NCI-H1436 treated with DMSO at 0.1 percent for 48 hours (cell line): ENCODE measurements at regions not wholly inside any gene's neighbourhood (a gene's known extent, or its start where the extent isn't known, plus 50 kb on each side); places are given as distances from the start of the nearest gene placed in this dataset.

Source experiments
- DNase-seq: peaks from one replicate; lab custom pipeline; 2025; lab: John Stamatoyannopoulos, UW

DNA sequence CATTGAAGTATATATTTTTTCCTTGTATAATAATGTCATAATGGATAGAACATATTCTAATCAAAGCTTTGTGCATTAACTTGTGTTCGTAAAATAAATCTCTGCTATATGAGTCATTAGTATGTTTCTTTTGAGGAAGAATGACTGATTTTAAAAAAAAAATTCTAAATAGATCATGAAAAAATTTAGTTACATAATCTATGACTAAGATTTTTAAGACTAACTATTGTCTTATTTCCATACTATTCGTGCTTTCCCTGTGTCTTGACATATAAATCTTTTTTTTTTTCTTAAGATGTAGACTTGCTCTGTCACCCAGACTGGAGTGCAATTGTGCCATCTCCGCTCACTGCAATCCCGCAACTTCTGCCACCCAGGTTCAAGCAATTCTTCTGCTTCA lies 226.1 kb downstream of the DSEL start:
- no peak for DNase-seq

DNA sequence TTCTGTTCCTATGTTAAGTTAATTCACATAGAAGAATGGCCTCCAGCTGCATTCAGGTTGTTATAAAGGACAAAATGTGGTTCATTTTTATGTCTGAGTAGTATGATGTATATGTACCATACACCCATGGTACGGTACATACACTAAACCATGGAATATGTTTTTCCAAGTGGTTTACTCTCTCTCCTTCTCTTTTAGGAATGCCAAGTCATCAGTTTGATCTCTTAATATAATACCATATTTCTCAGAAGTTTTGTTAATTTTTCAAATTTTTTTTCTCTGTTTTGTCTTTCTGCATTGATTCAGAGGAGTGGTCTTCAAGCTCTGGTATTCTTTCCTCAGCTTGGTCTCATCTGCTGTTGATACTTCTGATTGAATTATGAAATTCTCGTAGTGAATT lies 230.9 kb downstream of the DSEL start:
- no peak for DNase-seq

- no peak for DNase-seq
Observed at GRCh38 chr18:67282796-67283195, 233.7 kb downstream of the DSEL start.

GRCh38 chr18:67281746-67282145 lies 234.8 kb downstream of the DSEL start:
- DNase-seq: no peak

GRCh38 chr18:67280486-67281242 lies 235.9 kb downstream of the DSEL start:
- no peak for DNase-seq

- no peak for DNase-seq
Observed at GRCh38 chr18:67279988-67280387, 236.5 kb downstream of the DSEL start.

DNA sequence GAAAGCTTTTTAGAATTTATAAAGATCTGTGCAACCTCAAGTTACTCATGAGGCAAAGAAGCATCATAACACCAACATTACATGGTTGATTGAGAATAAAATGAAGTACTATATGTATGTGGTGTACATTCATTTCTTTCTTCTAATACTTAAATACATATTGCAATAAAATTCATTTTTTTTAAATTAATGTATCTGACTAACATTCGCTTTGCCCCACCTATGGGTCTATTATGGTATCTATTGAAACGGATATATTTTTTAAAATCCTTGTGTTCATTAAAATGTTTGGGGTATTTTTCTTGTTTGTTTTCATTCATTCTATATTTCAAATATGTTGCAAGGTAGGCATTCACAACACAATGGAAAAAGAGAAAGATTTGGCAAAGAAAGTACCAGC lies 237.5 kb downstream of the DSEL start:
- DNase-seq: no peak

DNA sequence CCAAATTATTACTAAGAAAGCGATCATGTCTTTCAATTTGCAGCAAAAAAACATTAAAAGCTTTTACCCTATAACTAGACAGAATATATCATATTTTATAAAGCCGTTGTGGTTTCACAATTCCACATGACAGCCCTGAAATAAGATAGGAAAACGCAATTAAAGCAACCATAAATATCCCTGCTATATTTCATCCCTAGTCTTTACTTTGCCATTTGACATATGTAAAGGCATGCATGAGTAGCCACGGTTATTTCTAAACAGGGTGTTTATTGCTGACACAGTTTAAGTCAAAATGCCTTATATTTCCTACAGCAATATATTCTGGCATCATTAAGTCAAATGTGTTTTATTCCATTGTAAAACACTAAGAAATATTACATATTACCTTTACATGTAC lies 239.9 kb downstream of the DSEL start:
- DNase-seq: no peak

- no peak for DNase-seq
Observed at GRCh38 chr18:67273288-67273687, 243.2 kb downstream of the DSEL start.

DNA sequence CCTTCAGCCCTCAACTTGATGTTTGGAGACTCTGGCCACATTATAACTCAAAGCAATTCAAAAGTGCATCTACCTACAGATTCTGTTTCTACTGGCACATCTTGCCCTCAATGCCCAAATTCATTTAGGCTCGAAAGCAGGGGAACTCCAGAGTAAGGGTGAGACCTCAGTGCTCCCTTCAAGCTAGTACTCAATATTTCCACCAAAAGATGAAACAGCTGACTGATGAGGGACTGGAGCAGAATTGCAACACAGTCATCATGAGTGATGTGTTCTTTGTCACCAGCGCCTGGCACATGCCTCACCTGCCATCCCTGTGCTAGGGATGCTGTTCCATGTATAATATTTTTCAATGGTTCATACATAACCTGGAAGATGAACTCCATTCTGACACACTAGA lies 247.3 kb downstream of the DSEL start:
- DNase-seq: no peak

- no peak for DNase-seq
Observed at GRCh38 chr18:67268530-67268929, 248.0 kb downstream of the DSEL start.

DNA sequence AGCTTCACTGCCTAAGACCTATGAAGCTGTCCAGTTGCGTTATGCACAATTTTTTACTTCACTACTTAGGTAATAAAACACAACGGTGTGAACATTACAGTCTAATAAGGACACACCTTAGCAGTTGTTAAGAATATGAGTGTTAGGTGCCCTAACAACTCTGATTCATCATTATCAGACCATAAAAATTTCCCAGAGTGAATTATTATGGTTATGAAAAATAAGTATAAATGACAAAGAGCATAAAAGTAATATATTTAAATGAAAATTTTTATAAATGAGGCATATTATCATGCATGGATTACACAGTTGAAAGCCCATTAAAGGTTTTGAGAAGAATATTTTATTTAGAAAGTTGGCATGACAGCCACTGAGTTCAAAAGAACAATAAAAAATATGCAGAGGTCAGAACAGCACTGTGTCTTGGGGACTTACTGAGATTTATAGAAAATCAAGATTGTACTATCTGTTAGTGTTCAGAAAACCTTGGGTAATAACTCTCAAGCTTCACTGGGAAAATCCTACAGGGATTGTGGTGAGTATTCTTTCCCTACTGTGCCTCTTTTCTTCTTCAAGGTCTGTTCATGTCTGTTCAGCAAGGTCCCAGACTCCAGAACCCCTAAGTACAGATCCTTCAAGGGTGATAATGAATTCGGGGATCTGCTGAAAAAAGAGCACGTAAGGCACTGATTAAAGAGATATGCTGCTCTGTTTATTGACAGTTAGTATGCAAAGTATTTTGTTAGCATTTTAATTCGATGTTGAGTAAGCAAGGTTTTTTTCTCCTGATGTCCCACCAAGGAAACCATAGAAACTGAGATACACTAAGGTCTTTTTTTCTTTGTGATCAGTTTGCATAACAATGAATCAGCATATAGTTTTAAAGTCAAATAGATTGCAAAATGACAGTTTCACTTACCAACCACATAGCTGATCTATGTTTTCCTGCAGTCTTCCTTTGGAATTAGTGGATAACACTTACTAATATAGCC lies 250.0 kb downstream of the DSEL start:
- no peak for DNase-seq

DNA sequence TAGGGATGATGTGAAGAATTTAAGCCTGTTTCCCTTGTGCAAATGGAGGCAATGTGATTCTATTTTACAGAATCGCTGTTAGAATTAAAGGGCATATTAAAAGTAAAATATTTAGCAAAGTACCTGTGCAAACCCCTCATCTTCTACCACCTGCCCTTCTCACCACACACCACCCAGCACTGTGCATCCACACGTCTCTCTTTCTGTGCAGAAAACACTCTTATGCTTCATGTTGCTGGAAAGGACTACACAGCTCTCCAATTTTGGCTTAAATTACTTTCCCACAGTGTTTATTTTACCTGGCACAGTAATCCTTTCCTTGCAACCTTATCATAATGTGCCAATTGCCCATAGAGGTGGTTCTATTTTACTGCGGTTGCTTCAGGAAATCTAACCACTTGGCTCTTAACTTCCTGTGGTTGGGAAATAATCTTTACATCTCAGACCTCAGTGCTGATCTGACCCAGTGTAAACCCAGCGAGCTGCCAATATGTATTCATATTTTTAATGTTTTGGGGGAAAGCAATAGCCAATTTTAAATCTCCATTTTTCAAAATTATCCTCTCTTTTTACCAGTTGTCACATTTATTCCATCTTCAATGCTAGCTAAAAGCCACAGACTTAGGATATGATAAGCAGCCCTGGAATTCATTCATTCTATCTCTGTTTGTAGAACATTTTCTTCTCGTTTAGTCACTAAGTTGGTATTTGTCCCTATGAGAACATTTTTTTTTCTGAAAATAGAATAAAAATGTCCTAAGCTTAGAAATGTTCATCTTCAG lies 250.9 kb downstream of the DSEL start:
- DNase-seq: no peak

DNA sequence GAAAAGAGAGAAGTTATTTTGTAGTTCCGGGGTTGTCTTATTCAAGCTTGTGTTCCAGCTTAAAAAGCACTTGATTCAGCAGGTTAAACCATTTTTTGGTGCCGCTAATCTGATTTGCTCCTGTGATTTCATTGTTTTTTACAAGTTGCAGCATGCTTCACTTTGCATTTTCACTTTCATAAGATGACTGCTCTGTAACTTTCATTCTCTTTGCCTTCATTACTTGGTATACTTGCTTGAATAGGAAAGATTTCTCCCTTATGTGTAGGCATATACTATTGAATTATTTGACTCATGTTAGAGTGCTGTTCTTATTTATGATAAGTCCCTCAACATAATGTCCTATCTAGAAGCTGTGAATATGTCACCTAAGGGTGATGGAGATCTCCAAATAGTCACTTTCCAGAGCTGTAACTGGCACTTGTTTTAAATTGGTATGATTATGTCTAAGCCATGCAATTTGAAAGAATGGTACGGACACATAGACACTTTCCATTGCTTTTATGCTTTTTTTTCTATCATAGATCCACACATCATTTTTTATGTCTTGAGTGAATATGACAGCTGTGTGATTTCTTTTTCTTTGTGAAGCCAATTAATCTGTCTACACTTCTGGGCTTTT lies 254.5 kb downstream of the DSEL start:
- no peak for DNase-seq

- no peak for DNase-seq
Observed at GRCh38 chr18:67260841-67261240, 255.7 kb downstream of the DSEL start.

DNA sequence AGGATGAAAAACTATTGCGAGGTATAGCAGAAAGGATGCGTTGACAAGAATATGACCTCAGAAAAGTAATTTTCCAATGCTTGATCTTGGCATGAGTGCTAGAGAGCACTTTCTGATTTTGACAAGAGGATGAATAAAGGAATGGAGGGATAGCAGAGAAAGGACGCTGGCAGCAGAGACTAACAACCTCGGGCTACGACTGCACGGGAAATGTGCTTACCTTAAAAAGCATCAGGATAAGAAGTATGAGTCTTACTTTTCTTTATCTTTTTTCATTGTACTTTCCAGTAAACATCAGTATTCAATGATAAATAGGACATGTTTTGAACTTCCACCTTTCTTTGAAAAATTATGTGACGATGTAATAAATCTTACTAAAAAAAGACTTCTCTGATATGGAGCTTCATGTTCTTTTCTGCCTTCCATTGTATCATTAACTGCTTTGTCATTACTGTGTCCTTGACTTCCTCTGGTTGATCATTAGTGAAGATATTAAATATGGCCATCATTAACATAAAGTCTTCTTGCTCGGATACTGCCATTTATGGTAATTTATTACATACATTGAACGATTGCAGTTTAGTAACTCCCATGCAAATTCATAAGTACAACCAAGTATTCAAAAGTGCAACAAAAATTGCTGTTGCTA lies 265.6 kb downstream of the DSEL start:
- no peak for DNase-seq

DNA sequence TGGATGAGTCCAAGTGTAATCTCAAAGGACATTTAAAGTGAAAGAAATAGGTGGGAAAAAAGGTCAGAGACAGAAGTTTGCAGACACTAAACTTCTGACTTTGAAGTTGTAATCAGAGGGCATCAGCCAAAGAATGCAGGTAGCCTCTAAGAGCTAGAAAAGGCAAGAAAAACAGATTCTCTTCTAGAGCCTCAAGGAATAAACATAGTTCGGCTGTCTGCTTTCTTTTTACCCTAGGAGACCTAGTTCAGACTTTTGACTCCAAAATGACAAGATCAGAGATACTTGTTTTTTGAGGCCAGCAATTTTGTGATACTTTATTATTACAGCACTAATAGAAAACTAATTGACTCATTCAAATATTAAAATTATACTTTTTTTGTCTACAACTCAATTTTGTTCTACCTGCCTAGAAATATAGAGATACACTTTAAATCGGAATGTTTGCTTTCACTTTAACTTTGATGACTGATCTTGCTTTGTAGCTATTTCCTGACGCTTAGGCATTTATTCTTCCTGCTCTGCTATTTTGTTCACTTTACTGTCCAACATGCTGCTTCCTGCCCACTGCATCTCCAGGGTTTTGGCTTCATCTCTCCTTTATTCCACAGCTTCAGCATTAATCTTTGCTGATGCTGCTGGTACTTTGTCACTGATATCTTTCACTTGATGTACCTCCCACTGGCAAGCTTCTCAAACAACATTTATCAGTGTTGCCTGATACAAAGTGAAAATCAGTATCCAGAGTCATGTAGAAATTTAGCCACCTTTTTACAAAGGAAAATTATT lies 272.5 kb downstream of the DSEL start:
- DNase-seq: no peak

DNA sequence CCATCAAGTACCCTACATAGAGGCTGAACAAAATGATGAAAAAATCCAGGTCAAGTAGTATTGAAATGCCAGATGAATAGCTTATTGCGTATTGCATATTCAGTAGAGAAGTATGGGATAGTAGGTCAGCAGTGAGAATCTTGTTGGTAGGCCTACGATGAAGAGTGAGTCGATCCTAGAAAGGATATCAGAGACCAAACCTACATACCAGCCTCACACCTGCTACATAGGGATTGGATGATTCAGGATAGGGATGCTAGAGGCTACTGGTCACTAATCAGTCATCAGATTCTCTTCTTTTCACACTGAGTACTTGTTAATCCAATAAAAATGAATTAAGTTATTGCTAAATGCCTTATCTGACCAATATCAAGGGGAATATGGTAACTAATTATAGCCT lies 274.5 kb downstream of the DSEL start:
- DNase-seq: no peak

DNA sequence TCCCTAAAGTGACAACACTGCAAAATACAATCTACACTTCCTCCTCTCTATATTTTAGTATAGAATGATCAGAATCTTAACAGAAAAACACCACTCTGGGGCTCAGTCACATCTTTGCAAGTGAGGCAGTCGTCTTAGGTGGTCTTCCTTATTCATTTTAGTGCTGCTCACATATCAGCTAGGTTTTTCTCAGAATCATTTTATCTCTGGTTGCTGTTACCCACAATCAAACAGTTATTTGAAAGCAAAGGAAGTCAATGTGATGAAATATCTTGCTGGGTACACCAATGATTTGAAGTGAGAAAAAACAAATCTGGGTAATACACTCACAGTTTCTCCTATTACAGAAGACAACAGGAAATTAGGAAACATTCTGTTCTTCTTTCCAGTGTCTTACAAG lies 275.2 kb downstream of the DSEL start:
- no peak for DNase-seq

- DNase-seq: no peak
Observed at GRCh38 chr18:67239826-67240225, 276.7 kb downstream of the DSEL start.

- DNase-seq: no peak
Observed at GRCh38 chr18:67232991-67233390, 283.5 kb downstream of the DSEL start.
